ENCODE measurements at regions not wholly inside any gene's neighbourhood (a gene's known extent, or its start where the extent isn't known, plus 50 kb on each side); places are given as distances from the start of the nearest gene placed in this dataset.
A peak's percentile ranks its signal among the peaks of the same experiment; 100 is the strongest.

DNA sequence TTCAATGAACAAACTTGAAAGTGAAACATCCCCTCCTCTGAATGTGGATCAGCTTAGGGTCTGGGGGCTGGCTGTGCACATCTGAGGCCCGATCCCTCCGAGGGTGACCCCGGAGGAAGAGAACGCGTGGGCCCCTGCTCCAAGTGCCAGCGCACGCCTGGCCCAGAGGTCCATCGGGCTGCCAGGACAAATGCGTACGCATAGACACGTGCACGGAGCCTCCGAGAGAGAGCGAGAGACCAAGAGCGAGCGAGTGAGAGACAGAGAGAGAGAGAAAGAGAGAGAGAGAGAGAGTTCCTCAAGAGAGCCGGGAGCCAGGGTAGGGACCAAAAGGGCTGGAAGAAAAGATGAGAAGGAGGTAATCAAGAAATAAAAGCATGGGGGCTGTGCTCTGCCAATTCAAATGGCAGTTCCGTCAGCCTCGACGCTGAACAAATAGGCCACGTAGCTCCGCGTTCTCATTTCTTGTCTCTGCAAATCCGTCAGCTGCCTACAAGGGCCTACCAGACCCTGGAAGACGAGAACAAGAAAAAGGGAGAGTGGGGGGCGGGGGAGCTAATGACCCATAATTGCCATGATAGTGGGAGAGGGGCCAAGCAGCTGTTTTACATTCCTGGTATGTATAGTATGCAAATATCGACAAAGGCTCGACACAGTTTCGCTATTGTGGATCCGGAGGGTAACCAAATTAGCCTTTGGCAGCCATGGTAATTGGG lies 435.3 kb upstream of the ZFHX3 start:
- Histone ChIP-seq H3K14ac (ENCODE audit: insufficient read length) (no peak overlapping the region), H3K79me1 (ENCODE audit: low read depth, low read length) (no peaks in the 10 kb centered on the region), H4K5ac (ENCODE audit: insufficient read length, low read depth, low read length) (peak overlapping the region; percentile 39), H2BK20ac (ENCODE audit: low read length) (peak overlapping the region; percentile 9; the same call in 1 of the 2 replicates), H3K27ac (ENCODE audit: low read depth, low read length) (no peak overlapping the region), H2AK5ac (ENCODE audit: low read depth, low read length) (no peak overlapping the region), H3K36me3 (ENCODE audit: control insufficient read depth in 2 of 4, insufficient read depth in 4 of 4, low read length in 3 of 4) (no peaks in the 10 kb centered on the region), H2BK12ac (ENCODE audit: low read depth, low read length) (peak overlapping the region; percentile 70; the same call in 1 of the 2 replicates), H3K18ac (ENCODE audit: extremely low read depth, low read length) (peak overlapping the region; percentile 52; the same call in 1 of the 2 replicates), H3K23ac (ENCODE audit: insufficient read length) (no peak overlapping the region), H3K79me2 (ENCODE audit: control insufficient read depth in 1 of 2, insufficient read depth in 2 of 2, low read length in 2 of 2) (no peaks in the 10 kb centered on the region), H2BK5ac (ENCODE audit: low read depth, low read length) (peak overlapping the region; percentile 64; the same call in 1 of the 2 replicates), H4K91ac (replicated peaks; ENCODE audit: insufficient read length, low read length) (peak overlapping the region; percentile 87), H3K27me3 (replicated peaks in 1 of 4; ENCODE audit: control insufficient read depth in 3 of 4, extremely low read depth in 1 of 4, insufficient read depth in 3 of 4, low read length in 3 of 4) (peaks cover 0 to 4% (median 2%) of the 10 kb centered on the region in 4 experiments; a peak in 3 of 7 replicates), H3K56ac (replicated peaks; ENCODE audit: insufficient read length, low read depth, low read length) (no peak overlapping the region), H4K8ac (ENCODE audit: extremely low read depth, insufficient read depth, low read length) (no peak overlapping the region; the same call in 1 of the 2 replicates), H3K4me1 (replicated peaks in 1 of 4; ENCODE audit: control insufficient read depth in 3 of 4, insufficient read depth in 4 of 4, low read length in 3 of 4) (peaks cover 10 to 24% (median 14%) of the 10 kb centered on the region in 4 experiments), H3K9me3 (ENCODE audit: insufficient read depth in 2 of 2, low read depth in 1 of 2, low read length in 1 of 2) (no peaks in the 10 kb centered on the region), H2AFZ (ENCODE audit: low read length) (peak overlapping the region; percentile 36; the same call in 1 of the 2 replicates), H3K4me2 (ENCODE audit: insufficient read depth in 1 of 2, low read depth in 2 of 2, low read length in 2 of 2) (peak overlapping the region; percentile 58 to 65), H2BK15ac (ENCODE audit: low read length) (no peak overlapping the region), H3K23me2 (ENCODE audit: low read depth, low read length) (no peaks in the 10 kb centered on the region), H2BK120ac (replicated peaks; ENCODE audit: low read depth, low read length) (peak overlapping the region; percentile 36), H4K20me1 (replicated peaks in 1 of 2; ENCODE audit: control insufficient read depth in 1 of 2, insufficient read depth in 2 of 2, low read length in 2 of 2) (no peaks in the 10 kb centered on the region), H3K4me3 (ENCODE audit: extremely low read depth in 1 of 4, insufficient read depth in 2 of 4, low read depth in 3 of 4, low read length in 4 of 4) (peak overlapping the region in 2 of 4 experiments; percentile 12 to 40; a peak in 5 of 8 replicates), H3K9ac (replicated peaks in 1 of 4; ENCODE audit: extremely low read depth in 1 of 4, low read depth in 3 of 4, low read length in 3 of 4) (no peak overlapping the region), H3K4ac (replicated peaks; ENCODE audit: insufficient read length, low read depth, low read length) (no peak overlapping the region)
- ChIA-PET POLR2A (ENCODE audit: partially characterized antibody) (interaction anchor here (0.6 to 1.3 kb wide), 3 partner anchors 17 to 215 kb away, joined by 3 read pairs; no protein-coding TSS in a partner anchor), CTCF (ENCODE audit: partially characterized antibody) (interaction anchor here (1.0 to 1.4 kb wide), 2 partner anchors 10 to 16 kb away, joined by 3 to 4 read pairs; no protein-coding TSS in a partner anchor)
- FAIRE-seq (peak; percentile 48), DNase-seq (ENCODE audit: low read depth in 1 of 2, low spot score in 2 of 2) (peak; percentile 58 to 68)
- whole genome bisulfite sequencing, 2 experiments (ENCODE audit: extremely low coverage in 1 of 2, insufficient coverage in 1 of 2, insufficient read length in 1 of 2, insufficient replicate concordance in 2 of 2, low coverage in 1 of 2, low lambda C conversion rate in 2 of 2, missing lambda C conversion rate in 1 of 2): 35% methylated on average over 22 of the region's 30 CpGs; no CpG with 5 or more reads in 1 of the 2 experiments
- TF ChIP-seq NANOG (IDR thresholded peaks at IDR 0.05; ENCODE audit: insufficient read depth, low read depth, low read length, poor library complexity, severe bottlenecking): peak; percentile 59
- TF ChIP-seq RNF2 (IDR thresholded peaks at IDR 0.05; ENCODE audit: borderline replicate concordance, low read depth, low read length, missing control alignments, poor library complexity, severe bottlenecking): no peak
- TF ChIP-seq TCF12 (IDR thresholded peaks at IDR 0.05; ENCODE audit: low read depth, low read length): peak; percentile 76; the same call in 1 of the 2 replicates
- TF ChIP-seq MAX (IDR thresholded peaks at IDR 0.05): peak; percentile 88
- no peak for TF ChIP-seq RXRA (IDR thresholded peaks at IDR 0.05; ENCODE audit: insufficient read depth, low read depth, low read length)
- 0 out of 2 replicates have a peak, but pooled peaks have one; percentile 22 for TF ChIP-seq TAF1 (IDR thresholded peaks at IDR 0.05; ENCODE audit: low read depth, low read length)
- TF ChIP-seq SP1 (IDR thresholded peaks at IDR 0.05; ENCODE audit: low read depth, low read length): peak; percentile 76
- peak in 1 of 2 experiments; percentile 71; a peak in 1 of 3 replicates for TF ChIP-seq EP300 (IDR thresholded peaks at IDR 0.05; ENCODE audit: borderline replicate concordance in 1 of 2, low read depth in 2 of 2, low read length in 2 of 2)
- no peak for TF ChIP-seq CHD1 (IDR thresholded peaks at IDR 0.05; ENCODE audit: low read depth, low read length)
- TF ChIP-seq RBBP5 (IDR thresholded peaks at IDR 0.05; ENCODE audit: borderline replicate concordance, low read depth, low read length): peak; percentile 89
- TF ChIP-seq KDM5A (IDR thresholded peaks at IDR 0.05; ENCODE audit: low read length): no peak

Measured in H1 (cell line).